GM12878 (cell line): ENCODE measurements at regions not wholly inside any gene's neighbourhood (a gene's known extent, or its start where the extent isn't known, plus 50 kb on each side); places are given as distances from the start of the nearest gene placed in this dataset.

ENCODE experiments used
- ATAC-seq: fragments of 200-7000 bp; cut with Tn5 transposase; 3 replicates; pipeline ENCODE4 v1.9.1; 2020; ENCODE audit warnings: mild to moderate bottlenecking, moderate library complexity
- BruUV-seq: library from RNA; stranded (reverse); fragments of 400-500 nt; replicated peaks from 2 replicates; lab custom pipeline; 2021; lab: Mats Ljungman, UMichigan
- CTCF ChIA-PET: fragments of 300-600 bp; sonication (Branson Sonifier 250); formaldehyde crosslinking; extraction: SDS; loops from one replicate; lab custom pipeline; 2021; ENCODE audit warnings: inconsistent platforms; lab: Yijun Ruan, JAX
- POLR2A ChIA-PET: fragments of 350-600 bp; formaldehyde crosslinking; extraction: SDS; loops from one replicate; lab custom pipeline; 2021; ENCODE audit warnings: inconsistent platforms; lab: Charles Lee
- RAD21 ChIA-PET: fragments of 300-600 bp; sonication (Branson Sonifier 250); formaldehyde crosslinking; loops from one replicate; lab custom pipeline; 2023; ENCODE audit warnings: antibody characterized with exemption; ENCODE audit not compliant: unreplicated experiment; lab: Charles Lee
- SMC1A ChIA-PET: fragments of 300-600 bp; sonication (Branson Sonifier 250); formaldehyde crosslinking; loops from one replicate; lab custom pipeline; 2023; ENCODE audit not compliant: unreplicated experiment, uncharacterized antibody; lab: Charles Lee
- DNase-seq: peaks from one replicate; pipeline ENCODE4 v3.0.0-alpha.2; 2011; ENCODE audit warnings: low read depth, low spot score
- FAIRE-seq: peaks from 3 replicates; lab custom pipeline; 2011; peaks lifted over from hg19 to GRCh38; lab: Jason Lieb, UNC
- H2AFZ ChIP-seq: 2 replicates; pipeline ENCODE4 v1.6.0; 2011; ENCODE audit warnings: low read depth, low read length, control low read depth; ENCODE audit not compliant: control insufficient read depth
- H3K27ac ChIP-seq: 2 replicates; pipeline ENCODE4 v1.5.1; 2011; ENCODE audit warnings: control low read depth; ENCODE audit not compliant: control insufficient read depth, insufficient read depth
- H3K27me3 ChIP-seq, 2 experiments: replicated peaks in 1 of 2; 2 replicates each; pipeline versions ENCODE4 v1.6.0 to v1.6.1; 2011; ENCODE audit warnings: low read length in 1 of 2; ENCODE audit not compliant: control insufficient read depth in 2 of 2, insufficient read depth in 2 of 2
- H3K36me3 ChIP-seq, 2 experiments: 2 replicates each; pipeline ENCODE4 v1.5.1; 2011; ENCODE audit warnings: low read length in 1 of 2; ENCODE audit not compliant: control insufficient read depth in 2 of 2, insufficient read depth in 2 of 2
- H3K4me1 ChIP-seq: 2 replicates; pipeline ENCODE4 v1.6.1; 2011; ENCODE audit warnings: mild to moderate bottlenecking, low read length, moderate library complexity, mixed read lengths; ENCODE audit not compliant: control insufficient read depth, insufficient read depth
- H3K4me2 ChIP-seq: 2 replicates; pipeline ENCODE4 v1.6.0; 2011; ENCODE audit warnings: control low read depth; ENCODE audit not compliant: control insufficient read depth, insufficient read depth
- H3K4me3 ChIP-seq: fragments of 200-600 bp; sonication (generic); 2 replicates; pipeline ENCODE4 v1.5.1; 2016
- H3K79me2 ChIP-seq: 2 replicates; pipeline ENCODE4 v1.6.0; 2011; ENCODE audit warnings: low read length; ENCODE audit not compliant: control insufficient read depth, insufficient read depth
- H3K9ac ChIP-seq: 2 replicates; pipeline ENCODE4 v1.8.0; 2011; ENCODE audit warnings: low read length, control low read depth, mixed read lengths; ENCODE audit not compliant: control insufficient read depth, insufficient read depth
- H3K9me3 ChIP-seq: replicated peaks from 3 replicates; pipeline ENCODE4 v1.5.1; 2011; ENCODE audit warnings: mild to moderate bottlenecking, low read length; ENCODE audit not compliant: control insufficient read depth, insufficient read depth
- H4K20me1 ChIP-seq: 2 replicates; pipeline ENCODE4 v1.6.0; 2011; ENCODE audit not compliant: control insufficient read depth, insufficient read depth
- BACH1 ChIP-seq: fragments of 450-650 bp; IDR thresholded peaks from 2 replicates; pipeline ENCODE4 v1.6.1; 2017; ENCODE audit warnings: mild to moderate bottlenecking, borderline replicate concordance
- DPF2 ChIP-seq: fragments of 450-650 bp; IDR thresholded peaks from 2 replicates; pipeline ENCODE4 v1.6.1; 2017; ENCODE audit warnings: mild to moderate bottlenecking
- IKZF2 ChIP-seq, 2 experiments: fragments of 450-650 bp; IDR thresholded peaks; 2 replicates each; pipeline ENCODE4 v1.6.1; 2017; ENCODE audit warnings: mild to moderate bottlenecking in 2 of 2, moderate library complexity in 2 of 2
- KAT2A ChIP-seq: conservative IDR thresholded peaks from 2 replicates; pipeline ENCODE4 v1.6.1; 2011; ENCODE audit warnings: low read depth, low read length; ENCODE audit not compliant: control insufficient read depth
- MLLT1 ChIP-seq: fragments of 450-650 bp; IDR thresholded peaks from 2 replicates; pipeline ENCODE4 v1.6.1; 2016; ENCODE audit warnings: mild to moderate bottlenecking
- POLR2A ChIP-seq: IDR thresholded peaks from 2 replicates; pipeline ENCODE4 v1.6.1; 2011; ENCODE audit warnings: low read depth, mild to moderate bottlenecking, low read length
- RELB ChIP-seq: fragments of 450-650 bp; IDR thresholded peaks from 2 replicates; pipeline ENCODE4 v1.6.1; 2017; ENCODE audit warnings: low read depth, mild to moderate bottlenecking, moderate library complexity
- SUPT20H ChIP-seq: IDR thresholded peaks from 2 replicates; pipeline ENCODE4 v1.6.1; 2011; ENCODE audit warnings: low read depth, mild to moderate bottlenecking, low read length, moderate library complexity, borderline replicate concordance; ENCODE audit not compliant: control insufficient read depth
- TAF1 ChIP-seq: IDR thresholded peaks from 2 replicates; pipeline ENCODE4 v1.6.1; 2011; ENCODE audit warnings: mild to moderate bottlenecking, low read depth, low read length, borderline replicate concordance
- ZNF207 ChIP-seq: fragments of 450-650 bp; IDR thresholded peaks from 2 replicates; pipeline ENCODE4 v1.6.1; 2014; ENCODE audit warnings: antibody characterized with exemption, mild to moderate bottlenecking, borderline replicate concordance
- WGBS: methylation state at CpG from one replicate; pipeline ENCODE4 v1.1.6; 2016; ENCODE audit warnings: low lambda C conversion rate; ENCODE audit not compliant: insufficient replicate concordance, insufficient coverage; ENCODE audit errors: missing lambda C conversion rate; 5-methylcytosine and 5-hydroxymethylcytosine counted together
- in situ Hi-C: fragments of 300-500 bp; cut with MboI; formaldehyde crosslinking; loops from 9 replicates; pipeline ENCODE4 v1.14.3; 2018; ENCODE audit warnings: mixed read lengths
- intact Hi-C: fragments of 100-400 bp; cut with micrococcal nuclease; formaldehyde crosslinking; loops from one replicate; pipeline ENCODE4 v1.14.2; 2022; ENCODE audit not compliant: unreplicated experiment
- TF ChIP-seq, protein P1 (sequence below): fragments of 450-650 bp; IDR thresholded peaks from 2 replicates; pipeline ENCODE4 v1.6.1; 2017; ENCODE audit warnings: mild to moderate bottlenecking, moderate library complexity
- TF ChIP-seq, protein P2 (sequence below): fragments of 450-650 bp; IDR thresholded peaks from 2 replicates; pipeline ENCODE4 v1.6.1; 2017; ENCODE audit warnings: mild to moderate bottlenecking
- TF ChIP-seq, protein P3 (sequence below): fragments of 450-650 bp; formaldehyde crosslinking; IDR thresholded peaks from 2 replicates; pipeline ENCODE4 v1.4.0; 2022; ENCODE audit warnings: mild to moderate bottlenecking, moderate library complexity

DNA sequence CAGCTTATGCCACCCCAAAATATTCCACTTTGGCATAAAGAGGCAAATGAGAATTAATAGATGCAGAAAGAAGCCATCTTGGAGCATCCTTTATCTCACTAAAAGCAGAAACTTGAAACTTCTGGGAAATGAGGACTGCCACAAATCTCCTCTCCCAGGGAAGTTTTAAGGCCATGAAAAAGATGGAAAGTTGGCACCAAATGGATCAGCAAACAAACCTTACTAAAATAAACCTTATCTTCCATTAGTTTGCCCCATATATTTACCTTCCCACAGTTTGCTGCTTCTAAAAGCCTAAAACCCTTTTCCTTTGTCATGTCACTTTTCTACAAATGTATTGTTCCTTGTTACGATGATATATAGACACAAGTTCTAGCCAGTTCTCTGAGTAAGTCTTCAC is 340.0 kb upstream of the USP15 start:
- intact Hi-C loops (no loop called here), in situ Hi-C loops (no loop called here)
- WGBS, result 57% methylated on average over 1 of the region's 1 CpG
- Histone ChIP-seq H3K9ac (no peak overlapping the region), H3K27me3 (no peaks in the 10 kb centered on the region), H3K9me3 (no peaks in the 10 kb centered on the region), H3K36me3 (no peaks in the 10 kb centered on the region), H3K27ac (no peak overlapping the region), H3K4me3 (no peak overlapping the region), H3K4me2 (no peak overlapping the region), H3K79me2 (no peaks in the 10 kb centered on the region), H4K20me1 (no peaks in the 10 kb centered on the region), H2AFZ (no peak overlapping the region), H3K4me1 (no peaks in the 10 kb centered on the region)
- ChIA-PET POLR2A (no interaction called here), CTCF (no interaction called here), RAD21 (no interaction called here), SMC1A (no interaction called here)
- FAIRE-seq, result no peak
- BruUV-seq, result no TSS peak
- ATAC-seq, result no peak
- no peak for DNase-seq
- no peak for TF ChIP-seq BACH1
- no peak for TF ChIP-seq SUPT20H
- TF ChIP-seq, protein P1, sequence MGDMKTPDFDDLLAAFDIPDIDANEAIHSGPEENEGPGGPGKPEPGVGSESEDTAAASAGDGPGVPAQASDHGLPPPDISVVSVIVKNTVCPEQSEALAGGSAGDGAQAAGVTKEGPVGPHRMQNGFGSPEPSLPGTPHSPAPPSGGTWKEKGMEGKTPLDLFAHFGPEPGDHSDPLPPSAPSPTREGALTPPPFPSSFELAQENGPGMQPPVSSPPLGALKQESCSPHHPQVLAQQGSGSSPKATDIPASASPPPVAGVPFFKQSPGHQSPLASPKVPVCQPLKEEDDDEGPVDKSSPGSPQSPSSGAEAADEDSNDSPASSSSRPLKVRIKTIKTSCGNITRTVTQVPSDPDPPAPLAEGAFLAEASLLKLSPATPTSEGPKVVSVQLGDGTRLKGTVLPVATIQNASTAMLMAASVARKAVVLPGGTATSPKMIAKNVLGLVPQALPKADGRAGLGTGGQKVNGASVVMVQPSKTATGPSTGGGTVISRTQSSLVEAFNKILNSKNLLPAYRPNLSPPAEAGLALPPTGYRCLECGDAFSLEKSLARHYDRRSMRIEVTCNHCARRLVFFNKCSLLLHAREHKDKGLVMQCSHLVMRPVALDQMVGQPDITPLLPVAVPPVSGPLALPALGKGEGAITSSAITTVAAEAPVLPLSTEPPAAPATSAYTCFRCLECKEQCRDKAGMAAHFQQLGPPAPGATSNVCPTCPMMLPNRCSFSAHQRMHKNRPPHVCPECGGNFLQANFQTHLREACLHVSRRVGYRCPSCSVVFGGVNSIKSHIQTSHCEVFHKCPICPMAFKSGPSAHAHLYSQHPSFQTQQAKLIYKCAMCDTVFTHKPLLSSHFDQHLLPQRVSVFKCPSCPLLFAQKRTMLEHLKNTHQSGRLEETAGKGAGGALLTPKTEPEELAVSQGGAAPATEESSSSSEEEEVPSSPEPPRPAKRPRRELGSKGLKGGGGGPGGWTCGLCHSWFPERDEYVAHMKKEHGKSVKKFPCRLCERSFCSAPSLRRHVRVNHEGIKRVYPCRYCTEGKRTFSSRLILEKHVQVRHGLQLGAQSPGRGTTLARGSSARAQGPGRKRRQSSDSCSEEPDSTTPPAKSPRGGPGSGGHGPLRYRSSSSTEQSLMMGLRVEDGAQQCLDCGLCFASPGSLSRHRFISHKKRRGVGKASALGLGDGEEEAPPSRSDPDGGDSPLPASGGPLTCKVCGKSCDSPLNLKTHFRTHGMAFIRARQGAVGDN, result no peak
- no peak for TF ChIP-seq RELB
- TF ChIP-seq, protein P2, sequence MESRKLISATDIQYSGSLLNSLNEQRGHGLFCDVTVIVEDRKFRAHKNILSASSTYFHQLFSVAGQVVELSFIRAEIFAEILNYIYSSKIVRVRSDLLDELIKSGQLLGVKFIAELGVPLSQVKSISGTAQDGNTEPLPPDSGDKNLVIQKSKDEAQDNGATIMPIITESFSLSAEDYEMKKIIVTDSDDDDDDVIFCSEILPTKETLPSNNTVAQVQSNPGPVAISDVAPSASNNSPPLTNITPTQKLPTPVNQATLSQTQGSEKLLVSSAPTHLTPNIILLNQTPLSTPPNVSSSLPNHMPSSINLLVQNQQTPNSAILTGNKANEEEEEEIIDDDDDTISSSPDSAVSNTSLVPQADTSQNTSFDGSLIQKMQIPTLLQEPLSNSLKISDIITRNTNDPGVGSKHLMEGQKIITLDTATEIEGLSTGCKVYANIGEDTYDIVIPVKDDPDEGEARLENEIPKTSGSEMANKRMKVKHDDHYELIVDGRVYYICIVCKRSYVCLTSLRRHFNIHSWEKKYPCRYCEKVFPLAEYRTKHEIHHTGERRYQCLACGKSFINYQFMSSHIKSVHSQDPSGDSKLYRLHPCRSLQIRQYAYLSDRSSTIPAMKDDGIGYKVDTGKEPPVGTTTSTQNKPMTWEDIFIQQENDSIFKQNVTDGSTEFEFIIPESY, result no peak
- TF ChIP-seq, protein P3, sequence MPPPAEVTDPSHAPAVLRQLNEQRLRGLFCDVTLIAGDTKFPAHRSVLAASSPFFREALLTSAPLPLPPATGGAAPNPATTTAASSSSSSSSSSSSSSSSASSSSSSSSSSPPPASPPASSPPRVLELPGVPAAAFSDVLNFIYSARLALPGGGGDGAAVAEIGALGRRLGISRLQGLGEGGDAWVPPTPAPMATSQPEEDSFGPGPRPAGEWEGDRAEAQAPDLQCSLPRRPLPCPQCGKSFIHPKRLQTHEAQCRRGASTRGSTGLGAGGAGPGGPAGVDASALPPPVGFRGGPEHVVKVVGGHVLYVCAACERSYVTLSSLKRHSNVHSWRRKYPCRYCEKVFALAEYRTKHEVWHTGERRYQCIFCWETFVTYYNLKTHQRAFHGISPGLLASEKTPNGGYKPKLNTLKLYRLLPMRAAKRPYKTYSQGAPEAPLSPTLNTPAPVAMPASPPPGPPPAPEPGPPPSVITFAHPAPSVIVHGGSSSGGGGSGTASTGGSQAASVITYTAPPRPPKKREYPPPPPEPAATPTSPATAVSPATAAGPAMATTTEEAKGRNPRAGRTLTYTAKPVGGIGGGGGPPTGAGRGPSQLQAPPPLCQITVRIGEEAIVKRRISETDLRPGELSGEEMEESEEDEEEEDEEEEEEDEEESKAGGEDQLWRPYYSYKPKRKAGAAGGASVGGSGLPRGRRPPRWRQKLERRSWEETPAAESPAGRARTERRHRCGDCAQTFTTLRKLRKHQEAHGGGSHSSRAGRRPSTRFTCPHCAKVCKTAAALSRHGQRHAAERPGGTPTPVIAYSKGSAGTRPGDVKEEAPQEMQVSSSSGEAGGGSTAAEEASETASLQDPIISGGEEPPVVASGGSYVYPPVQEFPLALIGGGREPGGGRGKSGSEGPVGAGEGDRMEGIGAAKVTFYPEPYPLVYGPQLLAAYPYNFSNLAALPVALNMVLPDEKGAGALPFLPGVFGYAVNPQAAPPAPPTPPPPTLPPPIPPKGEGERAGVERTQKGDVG (CRISPR knock-in tag), result no peak
- no peak for TF ChIP-seq POLR2A
- TF ChIP-seq DPF2, result no peak
- TF ChIP-seq ZNF207, result no peak
- no peak for TF ChIP-seq MLLT1
- no peak for TF ChIP-seq KAT2A
- TF ChIP-seq TAF1, result no peak
- no peak for TF ChIP-seq IKZF2 (IDR thresholded peaks at IDR 0.05)
